CD4-positive, alpha-beta T cell treated with Interleukin-12 subunit alpha and Interleukin-12 subunit beta, for 1 hour (primary cell): ENCODE measurements at regions not wholly inside any gene's neighbourhood (a gene's known extent, or its start where the extent isn't known, plus 50 kb on each side); places are given as distances from the start of the nearest gene placed in this dataset.

Experiments
- DNase-seq: peaks from one replicate; pipeline ENCODE4 v3.0.0-alpha.2; 2020

DNA sequence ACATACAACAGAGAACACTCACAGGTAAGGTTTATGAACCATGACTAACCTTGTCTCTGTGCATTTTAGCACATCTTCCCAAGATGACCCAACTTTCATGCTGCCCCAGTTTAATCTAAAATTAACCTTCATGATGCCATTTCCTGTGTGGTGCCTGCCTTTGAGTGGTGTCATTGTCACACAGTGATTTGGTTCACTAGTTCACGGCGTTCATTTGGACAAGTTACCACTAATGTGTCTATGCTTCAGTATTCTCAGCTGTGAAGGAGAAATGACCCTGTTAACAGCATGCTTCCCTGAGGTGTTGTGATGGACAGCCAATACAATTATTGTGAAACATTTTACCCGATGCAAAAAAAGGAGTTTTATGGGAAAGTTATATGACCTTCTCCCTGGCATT is 693.1 kb downstream of the RWDD3 start:
- DNase-seq: no peak

GRCh38 chr1:95935719-95936118 is 701.7 kb downstream of the RWDD3 start:
- no peak for DNase-seq

DNA sequence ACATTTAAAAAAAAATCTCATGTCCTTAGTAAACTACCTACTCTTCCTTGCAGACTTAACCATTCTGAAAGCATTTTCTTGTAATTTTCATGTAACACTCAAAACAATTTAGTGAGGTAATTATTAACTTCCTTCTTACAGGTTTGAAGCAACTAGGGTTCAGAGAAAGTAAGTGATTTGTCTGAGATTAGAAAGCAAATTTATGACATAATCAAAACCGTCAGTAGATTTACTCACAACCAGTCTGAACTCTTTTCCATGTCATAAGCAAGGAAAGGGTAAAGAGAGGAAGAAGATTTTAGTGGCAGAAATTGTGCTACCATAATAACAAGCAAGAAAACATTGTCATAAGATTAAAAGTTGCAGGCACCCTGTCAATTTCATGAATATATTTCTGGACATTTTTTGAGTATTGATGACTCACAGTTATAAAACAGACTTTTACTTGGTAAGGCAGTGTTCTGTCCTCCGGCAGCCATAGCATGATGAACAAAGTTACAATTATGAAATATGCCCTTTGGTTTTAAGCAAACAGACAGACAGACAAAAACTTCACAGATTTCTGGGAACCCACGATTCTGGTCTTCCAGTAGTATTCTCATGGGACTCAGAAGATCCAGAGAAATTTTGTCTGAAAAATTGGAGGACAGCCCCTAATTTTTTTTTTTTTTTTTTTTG is 707.2 kb downstream of the RWDD3 start:
- DNase-seq: no peak

GRCh38 chr1:95948023-95948422 is 714.0 kb downstream of the RWDD3 start:
- no peak for DNase-seq

- no peak for DNase-seq
Observed at GRCh38 chr1:95951371-95952102, 717.5 kb downstream of the RWDD3 start.

GRCh38 chr1:95953015-95953414 is 719.0 kb downstream of the RWDD3 start:
- DNase-seq: no peak

DNA sequence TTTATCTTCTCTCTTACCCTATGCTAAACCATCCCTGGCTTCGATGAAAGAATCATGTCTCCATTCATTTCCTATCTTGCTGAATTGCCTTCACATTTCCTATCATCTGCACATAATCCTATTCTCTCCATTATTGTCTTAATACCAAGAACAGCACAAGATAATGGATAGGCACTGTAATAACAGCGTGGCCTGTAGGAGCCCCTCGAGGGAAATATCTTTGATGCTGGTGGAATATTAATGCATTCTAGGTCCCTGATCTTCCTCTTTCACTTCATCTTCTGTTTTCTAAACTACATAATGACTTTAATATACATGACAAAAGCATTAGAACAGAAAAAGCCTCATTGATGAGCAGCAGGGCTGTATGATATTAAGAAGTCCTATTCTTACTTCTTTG is 720.6 kb downstream of the RWDD3 start:
- no peak for DNase-seq

DNA sequence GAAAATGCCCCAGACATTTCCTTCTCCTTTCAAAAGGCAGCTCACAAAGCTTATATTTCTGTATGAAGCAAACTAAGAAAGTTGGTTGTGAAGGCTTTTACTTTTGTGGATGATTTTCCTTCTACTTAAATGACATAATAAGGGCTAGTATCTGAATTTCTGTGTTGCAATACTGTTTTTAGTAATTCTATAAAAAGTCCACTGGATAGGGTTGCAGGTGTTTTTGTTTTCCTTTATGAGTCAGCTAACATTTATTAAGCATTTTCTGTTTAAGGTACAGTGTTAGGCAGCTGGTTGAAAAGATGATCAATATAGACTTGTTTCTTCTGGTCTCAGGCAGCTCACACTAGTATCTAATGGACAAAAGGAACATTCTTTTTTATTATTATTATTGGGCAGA is 722.2 kb downstream of the RWDD3 start:
- no peak for DNase-seq

DNA sequence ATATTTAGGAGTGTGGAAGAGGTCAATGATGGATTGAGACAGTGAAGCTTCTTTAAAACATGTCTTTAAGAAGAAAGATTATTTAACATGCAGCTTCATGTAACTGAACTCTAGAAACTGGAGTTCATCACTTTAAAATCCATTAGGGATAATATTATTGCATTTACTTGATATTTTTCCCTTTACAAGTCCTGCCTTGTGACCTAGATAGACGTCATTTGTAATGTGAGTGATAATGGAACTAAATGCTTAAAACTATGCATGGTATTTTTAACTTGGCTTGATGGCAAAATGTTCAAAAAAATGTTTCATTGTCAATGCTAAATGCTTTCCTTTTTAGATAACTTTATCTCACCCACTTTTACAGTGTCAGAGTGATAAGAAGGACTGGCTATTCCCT is 723.7 kb downstream of the RWDD3 start:
- no peak for DNase-seq

DNA sequence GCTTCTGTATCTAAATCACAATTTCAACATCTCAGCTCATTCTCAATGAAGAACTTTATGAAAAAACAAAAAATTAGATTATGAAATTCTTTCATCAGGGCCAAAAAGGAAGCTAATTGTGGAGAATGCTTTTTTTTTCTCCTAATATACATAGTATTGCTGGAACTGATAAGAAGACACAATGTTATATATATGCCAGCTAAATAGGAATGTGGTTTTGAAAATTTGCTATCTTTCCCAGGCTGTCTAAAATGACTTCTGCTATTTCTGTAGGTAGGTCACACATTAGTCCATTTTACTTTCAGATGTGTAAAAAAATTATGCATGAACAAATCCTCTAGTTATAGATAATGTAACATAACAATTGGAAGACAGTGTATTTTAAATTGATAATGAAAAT is 732.9 kb downstream of the RWDD3 start:
- no peak for DNase-seq

GRCh38 chr1:95974586-95974985 is 740.6 kb downstream of the RWDD3 start:
- DNase-seq: no peak

GRCh38 chr1:95982711-95983110 is 738.9 kb upstream of the PTBP2 start:
- no peak for DNase-seq

DNA sequence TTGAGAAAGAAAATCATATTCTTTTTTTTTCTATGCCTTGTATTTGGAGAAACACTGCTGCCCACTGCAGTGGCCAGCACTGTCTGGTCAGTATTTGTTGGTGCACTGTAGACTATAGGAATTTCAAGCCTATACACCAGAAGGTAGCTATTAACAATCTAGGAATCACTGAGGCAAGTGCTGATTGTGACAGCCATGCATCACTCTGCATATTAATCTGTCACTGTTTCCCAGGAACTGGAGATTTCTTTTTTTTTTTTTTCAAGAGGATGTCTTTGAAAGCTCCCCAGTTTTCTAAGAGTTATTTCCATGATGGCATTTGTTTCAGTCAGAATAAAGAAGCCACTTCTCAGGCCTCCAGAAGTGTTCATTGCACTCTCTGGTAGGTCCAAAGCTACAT is 737.8 kb upstream of the PTBP2 start:
- no peak for DNase-seq

DNA sequence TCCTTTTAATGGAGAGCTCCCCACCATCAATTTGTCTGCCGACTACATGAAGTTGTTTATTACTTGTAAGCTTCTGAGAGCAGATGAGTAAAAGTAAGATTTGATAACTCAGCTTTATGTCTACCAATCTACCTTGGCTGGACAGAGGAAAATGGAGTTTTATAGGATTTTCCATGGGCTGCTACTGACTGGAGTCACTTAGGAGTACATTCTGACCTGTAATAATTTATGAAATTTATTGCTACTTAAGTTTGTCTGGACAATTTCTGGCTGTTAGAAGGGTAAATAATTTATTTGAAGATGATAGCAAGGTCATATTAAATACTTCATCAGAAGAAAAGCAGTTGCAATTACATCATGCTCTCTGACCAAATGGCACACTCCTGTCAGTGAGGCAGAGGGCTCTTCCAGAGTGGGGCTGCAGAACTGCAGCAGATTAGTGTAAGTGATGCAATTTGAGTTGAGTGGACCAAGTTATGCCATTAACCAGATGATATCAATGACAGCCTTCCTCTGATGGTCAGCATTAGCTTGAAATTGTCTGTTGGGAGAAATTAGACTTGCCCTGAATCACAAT is 736.7 kb upstream of the PTBP2 start:
- no peak for DNase-seq

DNA sequence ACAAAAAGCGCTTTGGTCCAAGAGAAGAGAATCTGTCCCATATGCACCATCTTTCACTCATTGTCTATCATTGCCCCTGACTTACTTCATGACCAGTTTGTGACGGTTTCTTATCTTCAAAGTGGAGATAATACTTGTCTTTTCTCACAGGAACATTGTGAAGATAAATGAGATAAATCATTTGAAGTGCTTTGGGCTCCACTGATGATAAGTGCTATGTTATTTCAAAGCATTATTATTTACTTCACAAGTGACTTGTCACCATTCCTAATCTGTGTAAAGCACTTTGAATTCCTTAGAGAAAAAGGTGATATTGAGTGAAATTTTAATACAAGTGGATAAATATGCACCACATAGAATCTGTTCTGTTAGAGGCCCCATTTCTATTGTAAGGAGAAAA is 731.6 kb upstream of the PTBP2 start:
- no peak for DNase-seq

- DNase-seq: no peak
Observed at GRCh38 chr1:95991787-95992520, 729.6 kb upstream of the PTBP2 start.

DNA sequence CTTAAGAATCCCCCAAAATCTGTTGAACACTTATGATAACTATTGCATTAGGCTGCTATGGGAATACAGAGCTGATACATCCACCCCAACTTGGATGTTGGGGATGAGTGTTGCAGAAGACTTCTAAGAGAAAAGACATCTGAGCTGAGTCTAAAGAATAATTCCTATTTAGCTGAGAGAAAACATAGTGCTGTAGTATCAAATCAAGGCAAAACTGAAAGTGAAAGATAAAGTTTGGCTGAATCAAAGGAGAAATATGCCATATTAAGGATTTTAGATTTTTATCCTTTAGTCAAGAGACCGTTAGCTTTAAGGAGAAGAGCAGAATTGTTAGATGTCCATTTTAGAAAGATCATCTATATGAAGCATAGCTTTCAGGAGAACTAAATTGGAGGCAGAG is 726.9 kb upstream of the PTBP2 start:
- no peak for DNase-seq

GRCh38 chr1:96002201-96002600 is 719.4 kb upstream of the PTBP2 start:
- DNase-seq: no peak

DNA sequence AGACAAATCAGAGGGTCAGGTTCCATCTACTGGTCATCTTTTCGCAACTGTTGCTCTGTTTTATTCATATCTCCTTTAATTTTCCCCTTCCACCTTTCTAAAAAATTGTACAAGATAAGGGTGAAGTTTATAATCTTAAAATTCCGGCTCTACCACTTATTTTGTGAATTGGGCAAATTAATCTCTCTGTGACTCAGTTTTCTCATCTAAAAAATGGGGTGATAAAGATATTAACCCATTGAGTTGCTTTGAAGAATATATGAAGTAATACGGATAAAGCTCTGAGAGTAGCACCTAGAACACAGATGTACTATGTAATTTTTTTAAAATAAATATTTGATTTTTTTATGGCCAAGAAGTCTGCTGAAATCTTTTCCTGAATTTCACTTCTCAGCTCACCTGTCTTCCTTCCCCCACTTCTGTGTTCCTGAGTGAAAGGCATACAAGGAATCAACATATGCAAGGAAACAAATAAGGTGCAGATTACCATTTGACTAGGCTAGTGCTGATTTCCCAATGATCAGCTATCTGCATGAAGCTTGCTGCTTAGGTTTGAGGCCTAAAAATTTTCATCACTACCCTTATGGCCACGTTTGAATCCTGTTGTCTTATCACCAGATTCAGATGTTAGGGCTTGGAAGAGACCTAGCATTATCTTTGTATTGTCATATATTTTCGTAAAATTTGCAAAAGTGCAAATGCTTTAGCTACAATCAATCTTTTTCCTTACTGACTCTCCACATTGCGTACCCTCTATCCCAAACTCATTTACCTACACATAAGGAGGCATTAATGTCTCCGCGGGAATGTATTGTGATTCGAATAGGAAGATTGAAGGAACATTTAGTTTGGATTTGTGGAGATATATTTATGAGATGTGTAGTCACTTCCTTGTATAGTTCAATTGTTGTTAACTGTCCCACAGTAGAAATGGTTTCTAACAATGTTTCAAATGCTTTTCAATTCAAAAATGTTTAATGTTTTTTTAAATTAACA is 718.3 kb upstream of the PTBP2 start:
- no peak for DNase-seq

- DNase-seq: no peak
Observed at GRCh38 chr1:96009831-96010434, 711.7 kb upstream of the PTBP2 start.

DNA sequence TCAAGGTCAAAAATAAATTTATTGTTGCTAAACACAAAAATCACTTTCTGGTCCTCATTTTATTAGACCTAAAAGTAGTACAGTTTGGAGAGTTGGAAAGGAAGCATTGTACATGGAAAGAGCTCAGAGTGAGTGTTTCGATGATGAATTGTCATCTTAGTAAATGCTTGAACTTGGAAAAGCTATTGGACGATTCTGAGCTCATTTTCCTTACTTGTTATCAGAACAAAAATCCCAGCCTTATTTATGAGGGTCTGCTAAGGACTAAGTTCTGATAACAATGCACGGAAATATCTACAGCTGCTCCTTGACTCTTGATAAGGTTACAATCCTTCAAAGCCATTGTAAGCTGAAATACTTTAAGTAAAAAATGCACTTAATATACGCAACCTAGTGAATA is 710.0 kb upstream of the PTBP2 start:
- no peak for DNase-seq

- no peak for DNase-seq
Observed at GRCh38 chr1:96016219-96016618, 705.4 kb upstream of the PTBP2 start.
